ENCODE measurements at regions not wholly inside any gene's neighbourhood (a gene's known extent, or its start where the extent isn't known, plus 50 kb on each side); places are given as distances from the start of the nearest gene placed in this dataset.

GRCh38 chr12:66903782-66904396 is 225.0 kb upstream of the GRIP1 start:
- TF ChIP-seq CTCF (IDR thresholded peaks at IDR 0.05) (peak in 1 of 12 donors; percentile 13), POLR2A (IDR thresholded peaks at IDR 0.05) (no peak)
